ENCODE measurements at regions not wholly inside any gene's neighbourhood (a gene's known extent, or its start where the extent isn't known, plus 50 kb on each side); places are given as distances from the start of the nearest gene placed in this dataset.
"Not testable (repeated sequence)": the region's sequence is repeated elsewhere in the genome, so short reads cannot be mapped to it uniquely, and the experiment has no call there.

GRCh38 chr22:49470741-49471503 is 356.8 kb downstream of the BRD1 start:
- no peak for DNase-seq

- DNase-seq: no peak
Observed at GRCh38 chr22:49469896-49470740, 357.6 kb downstream of the BRD1 start.

GRCh38 chr22:49468487-49469198 is 359.0 kb downstream of the BRD1 start:
- DNase-seq: no peak

- no peak for DNase-seq
Observed at GRCh38 chr22:49466878-49467595, 360.6 kb downstream of the BRD1 start.

GRCh38 chr22:49464037-49464436 is 363.6 kb downstream of the BRD1 start:
- no peak for DNase-seq

GRCh38 chr22:49462795-49463194 is 364.9 kb downstream of the BRD1 start:
- DNase-seq: no peak

GRCh38 chr22:49462291-49462690 is 365.4 kb downstream of the BRD1 start:
- DNase-seq: no peak

GRCh38 chr22:49461674-49462073 is 366.0 kb downstream of the BRD1 start:
- DNase-seq: no peak

- no peak for DNase-seq
Observed at GRCh38 chr22:49460592-49461281, 366.9 kb downstream of the BRD1 start.

- no peak for DNase-seq
Observed at GRCh38 chr22:49460091-49460490, 367.6 kb downstream of the BRD1 start.

- DNase-seq: no peak
Observed at GRCh38 chr22:49458708-49459099, 369.0 kb downstream of the BRD1 start.

- no peak for DNase-seq
Observed at GRCh38 chr22:49457946-49458707, 369.5 kb downstream of the BRD1 start.

- DNase-seq: no peak
Observed at GRCh38 chr22:49457146-49457545, 370.5 kb downstream of the BRD1 start.

GRCh38 chr22:49455595-49455994 is 372.1 kb downstream of the BRD1 start:
- DNase-seq: no peak

GRCh38 chr22:49454726-49455125 is 372.9 kb downstream of the BRD1 start:
- no peak for DNase-seq

- no peak for DNase-seq
Observed at GRCh38 chr22:49453771-49454170, 373.9 kb downstream of the BRD1 start.

- not testable (repeated sequence) for DNase-seq
Observed at GRCh38 chr22:49453019-49453418, 374.7 kb downstream of the BRD1 start.

- no peak for DNase-seq
Observed at GRCh38 chr22:49452362-49452946, 375.2 kb downstream of the BRD1 start.

GRCh38 chr22:49451070-49451840 is 376.4 kb downstream of the BRD1 start:
- no peak for DNase-seq

- no peak for DNase-seq
Observed at GRCh38 chr22:49450498-49450897, 377.2 kb downstream of the BRD1 start.

Measured in amniotic stem cell (primary cell).